ENCODE measurements at regions not wholly inside any gene's neighbourhood (a gene's known extent, or its start where the extent isn't known, plus 50 kb on each side); places are given as distances from the start of the nearest gene placed in this dataset.
"Not testable (repeated sequence)": the region's sequence is repeated elsewhere in the genome, so short reads cannot be mapped to it uniquely, and the experiment has no call there.

- H3K27me3 ChIP-seq (ENCODE audit: insufficient read depth, low read length, poor library complexity, severe bottlenecking); H3K4me3 ChIP-seq (ENCODE audit: low read length); CTCF ChIA-PET; H3K36me3 Mint-ChIP-seq; H3K27ac ChIP-seq (ENCODE audit: low read depth, low read length); DNase-seq; POLR2A ChIA-PET; H3K4me1 ChIP-seq (ENCODE audit: insufficient read depth, low read length); H3K4me3 Mint-ChIP-seq; H3K27me3 Mint-ChIP-seq; H3K27ac Mint-ChIP-seq; H3K9me3 ChIP-seq (ENCODE audit: low read length); H3K36me3 ChIP-seq (ENCODE audit: insufficient read depth, low read length); H3K4me1 Mint-ChIP-seq: not testable (repeated sequence)
- H3K9me3 Mint-ChIP-seq, result peaks cover 0 to 12% (median 6%) of the 10 kb centered on the region in 5 donors
Measured at GRCh38 chr12:115365765-115366164, 681.8 kb upstream of the TBX3 start.

- H3K9me3 Mint-ChIP-seq, result peaks cover 0 to 13% (median 4%) of the 10 kb centered on the region in 5 donors
- CTCF ChIA-PET, result no interaction called here
Measured at GRCh38 chr12:115364921-115365320, 680.9 kb upstream of the TBX3 start.

GRCh38 chr12:115362339-115362976 lies 678.5 kb upstream of the TBX3 start:
- Mint-ChIP-seq H3K27me3 (no peaks in the 10 kb centered on the region), H3K4me1 (no peaks in the 10 kb centered on the region), H3K9me3 (peaks cover 0 to 13% (median 4%) of the 10 kb centered on the region in 5 donors), H3K4me3 (no peak overlapping the region), H3K36me3 (no peaks in the 10 kb centered on the region), H3K27ac (no peak overlapping the region)
- Histone ChIP-seq H3K27me3 (ENCODE audit: insufficient read depth, low read length, poor library complexity, severe bottlenecking) (no peaks in the 10 kb centered on the region), H3K9me3 (ENCODE audit: low read length) (no peaks in the 10 kb centered on the region), H3K36me3 (ENCODE audit: insufficient read depth, low read length) (no peaks in the 10 kb centered on the region), H3K27ac (ENCODE audit: low read depth, low read length) (no peak overlapping the region), H3K4me3 (ENCODE audit: low read length) (no peak overlapping the region), H3K4me1 (ENCODE audit: insufficient read depth, low read length) (no peaks in the 10 kb centered on the region)
- ChIA-PET POLR2A (no interaction called here), CTCF (interaction anchor here (0.7 kb wide), 1 partner anchor 10 kb away, joined by 3 read pairs; no protein-coding TSS in a partner anchor)
- DNase-seq, result no peak

More at GRCh38 chr12:115364921-115365320, 680.9 kb upstream of the TBX3 start:
- no peak overlapping the region for H3K4me3 ChIP-seq (ENCODE audit: low read length)
- no peak overlapping the region for H3K4me3 Mint-ChIP-seq
- no peak for DNase-seq
- no peaks in the 10 kb centered on the region for H3K9me3 ChIP-seq (ENCODE audit: low read length)
- POLR2A ChIA-PET, result no interaction called here
- H3K27ac Mint-ChIP-seq, result no peak overlapping the region
- no peaks in the 10 kb centered on the region for H3K36me3 Mint-ChIP-seq
- H3K4me1 Mint-ChIP-seq, result no peaks in the 10 kb centered on the region
- H3K27me3 Mint-ChIP-seq, result peaks cover 0 to 2% of the 10 kb centered on the region in 2 donors
- H3K36me3 ChIP-seq (ENCODE audit: insufficient read depth, low read length), result no peaks in the 10 kb centered on the region
- no peaks in the 10 kb centered on the region for H3K27me3 ChIP-seq (ENCODE audit: insufficient read depth, low read length, poor library complexity, severe bottlenecking)
- no peaks in the 10 kb centered on the region for H3K4me1 ChIP-seq (ENCODE audit: insufficient read depth, low read length)
- H3K27ac ChIP-seq (ENCODE audit: low read depth, low read length), result no peak overlapping the region

GRCh38 chr12:115357681-115358080 lies 673.7 kb upstream of the TBX3 start:
- Histone ChIP-seq H3K4me1 (ENCODE audit: insufficient read depth, low read length) (no peaks in the 10 kb centered on the region), H3K27me3 (ENCODE audit: insufficient read depth, low read length, poor library complexity, severe bottlenecking) (no peaks in the 10 kb centered on the region), H3K27ac (ENCODE audit: low read depth, low read length) (no peak overlapping the region), H3K4me3 (ENCODE audit: low read length) (no peak overlapping the region), H3K36me3 (ENCODE audit: insufficient read depth, low read length) (no peaks in the 10 kb centered on the region), H3K9me3 (ENCODE audit: low read length) (no peaks in the 10 kb centered on the region)
- H3K36me3 Mint-ChIP-seq, result no peaks in the 10 kb centered on the region
- H3K9me3 Mint-ChIP-seq, result peaks cover 0 to 8% (median 3%) of the 10 kb centered on the region in 5 donors
- H3K27ac Mint-ChIP-seq, result no peak overlapping the region
- DNase-seq, result no peak
- ChIA-PET CTCF (no interaction called here), POLR2A (no interaction called here)
- H3K4me3 Mint-ChIP-seq, result no peak overlapping the region
- no peaks in the 10 kb centered on the region for H3K27me3 Mint-ChIP-seq
- H3K4me1 Mint-ChIP-seq, result no peaks in the 10 kb centered on the region

- Histone ChIP-seq H3K27me3 (ENCODE audit: insufficient read depth, low read length, poor library complexity, severe bottlenecking) (no peaks in the 10 kb centered on the region), H3K4me1 (ENCODE audit: insufficient read depth, low read length) (no peaks in the 10 kb centered on the region), H3K9me3 (ENCODE audit: low read length) (no peaks in the 10 kb centered on the region), H3K4me3 (ENCODE audit: low read length) (no peak overlapping the region), H3K36me3 (ENCODE audit: insufficient read depth, low read length) (no peaks in the 10 kb centered on the region), H3K27ac (ENCODE audit: low read depth, low read length) (no peak overlapping the region)
- Mint-ChIP-seq H3K27me3 (no peaks in the 10 kb centered on the region), H3K27ac (no peak overlapping the region), H3K9me3 (peaks cover 0 to 4% (median 2%) of the 10 kb centered on the region in 5 donors), H3K36me3 (no peaks in the 10 kb centered on the region), H3K4me1 (no peaks in the 10 kb centered on the region), H3K4me3 (no peak overlapping the region)
- no peak for DNase-seq
- POLR2A ChIA-PET, result no interaction called here
- CTCF ChIA-PET, result no interaction called here
Measured at GRCh38 chr12:115355301-115355700, 671.3 kb upstream of the TBX3 start.

GRCh38 chr12:115354007-115354890 lies 670.3 kb upstream of the TBX3 start:
- H3K4me1 ChIP-seq (ENCODE audit: insufficient read depth, low read length), result no peaks in the 10 kb centered on the region
- H3K9me3 ChIP-seq (ENCODE audit: low read length), result no peaks in the 10 kb centered on the region
- H3K4me3 Mint-ChIP-seq, result peak overlapping the region in 2 of 7 donors; percentile 26 to 49
- POLR2A ChIA-PET, result no interaction called here
- no peaks in the 10 kb centered on the region for H3K27me3 ChIP-seq (ENCODE audit: insufficient read depth, low read length, poor library complexity, severe bottlenecking)
- peak overlapping the region in 1 of 8 donors; percentile 51 for H3K27ac Mint-ChIP-seq
- no peaks in the 10 kb centered on the region for H3K27me3 Mint-ChIP-seq
- no peak for DNase-seq
- H3K4me3 ChIP-seq (ENCODE audit: low read length), result no peak overlapping the region
- no peak overlapping the region for H3K27ac ChIP-seq (ENCODE audit: low read depth, low read length)
- no peaks in the 10 kb centered on the region for H3K36me3 Mint-ChIP-seq
- CTCF ChIA-PET, result no interaction called here
- peaks cover 0 to 5% (median 2%) of the 10 kb centered on the region in 5 donors for H3K9me3 Mint-ChIP-seq
- H3K4me1 Mint-ChIP-seq, result no peaks in the 10 kb centered on the region
- H3K36me3 ChIP-seq (ENCODE audit: insufficient read depth, low read length), result no peaks in the 10 kb centered on the region

GRCh38 chr12:115353467-115353866 lies 669.5 kb upstream of the TBX3 start:
- POLR2A ChIA-PET, result no interaction called here
- H3K4me3 Mint-ChIP-seq, result no peak overlapping the region
- CTCF ChIA-PET, result interaction anchor here (1.4 kb wide), 1 partner anchor 9 kb away, joined by 3 read pairs; no protein-coding TSS in a partner anchor
- no peaks in the 10 kb centered on the region for H3K27me3 Mint-ChIP-seq
- H3K9me3 Mint-ChIP-seq, result peaks cover 0 to 7% (median under 1%) of the 10 kb centered on the region in 5 donors
- H3K27ac Mint-ChIP-seq, result no peak overlapping the region
- no peaks in the 10 kb centered on the region for H3K36me3 ChIP-seq (ENCODE audit: insufficient read depth, low read length)
- no peak overlapping the region for H3K27ac ChIP-seq (ENCODE audit: low read depth, low read length)
- no peaks in the 10 kb centered on the region for H3K27me3 ChIP-seq (ENCODE audit: insufficient read depth, low read length, poor library complexity, severe bottlenecking)
- H3K4me1 Mint-ChIP-seq, result no peaks in the 10 kb centered on the region
- H3K4me3 ChIP-seq (ENCODE audit: low read length), result no peak overlapping the region
- no peak for DNase-seq
- H3K4me1 ChIP-seq (ENCODE audit: insufficient read depth, low read length), result no peaks in the 10 kb centered on the region
- H3K9me3 ChIP-seq (ENCODE audit: low read length), result no peaks in the 10 kb centered on the region
- H3K36me3 Mint-ChIP-seq, result no peaks in the 10 kb centered on the region

GRCh38 chr12:115351514-115352077 lies 667.6 kb upstream of the TBX3 start:
- H3K27ac ChIP-seq (ENCODE audit: low read depth, low read length), result no peak overlapping the region
- no peak for DNase-seq
- POLR2A ChIA-PET, result no interaction called here

More at GRCh38 chr12:115351514-115352077, 667.6 kb upstream of the TBX3 start:
- no peaks in the 10 kb centered on the region for H3K27me3 Mint-ChIP-seq
- no peaks in the 10 kb centered on the region for H3K4me1 Mint-ChIP-seq
- H3K27ac Mint-ChIP-seq, result no peak overlapping the region
- Histone ChIP-seq H3K9me3 (ENCODE audit: low read length) (no peaks in the 10 kb centered on the region), H3K4me1 (ENCODE audit: insufficient read depth, low read length) (no peaks in the 10 kb centered on the region), H3K27me3 (ENCODE audit: insufficient read depth, low read length, poor library complexity, severe bottlenecking) (no peaks in the 10 kb centered on the region), H3K4me3 (ENCODE audit: low read length) (no peak overlapping the region), H3K36me3 (ENCODE audit: insufficient read depth, low read length) (no peaks in the 10 kb centered on the region)
- H3K4me3 Mint-ChIP-seq, result no peak overlapping the region
- H3K9me3 Mint-ChIP-seq, result peaks cover 0 to 7% (median 4%) of the 10 kb centered on the region in 5 donors
- H3K36me3 Mint-ChIP-seq, result no peaks in the 10 kb centered on the region
- CTCF ChIA-PET, result no interaction called here

Measured in CD8-positive, alpha-beta memory T cell (primary cell).